Calu3 (cell line): ENCODE measurements at regions not wholly inside any gene's neighbourhood (a gene's known extent, or its start where the extent isn't known, plus 50 kb on each side); places are given as distances from the start of the nearest gene placed in this dataset.
A peak's percentile ranks its signal among the peaks of the same experiment; 100 is the strongest.
"Not testable (repeated sequence)": the region's sequence is repeated elsewhere in the genome, so short reads cannot be mapped to it uniquely, and the experiment has no call there.

Source experiments
- BruUV-seq: library from RNA; stranded (reverse); fragments of 400-500 nt; replicated peaks from 2 replicates; lab custom pipeline; 2021; lab: Mats Ljungman, UMichigan
- CTCF ChIA-PET: fragments of 300-600 bp; sonication (Branson Sonifier 250); formaldehyde crosslinking; loops from one replicate; lab custom pipeline; 2022; ENCODE audit warnings: antibody characterized with exemption; lab: Charles Lee
- DNase-seq: peaks from one replicate; pipeline ENCODE4 v3.0.0; 2022
- H3K27ac Mint-ChIP-seq: one replicate; pipeline ENCODE4 v1.8.0; 2022; ENCODE audit warnings: mixed read lengths; ENCODE audit not compliant: unreplicated experiment
- H3K27me3 Mint-ChIP-seq: one replicate; pipeline ENCODE4 v1.8.0; 2022; ENCODE audit warnings: mixed read lengths; ENCODE audit not compliant: unreplicated experiment
- H3K36me3 Mint-ChIP-seq: one replicate; pipeline ENCODE4 v1.8.0; 2022; ENCODE audit warnings: mild to moderate bottlenecking, moderate library complexity, mixed read lengths; ENCODE audit not compliant: insufficient read depth, unreplicated experiment
- H3K4me1 Mint-ChIP-seq: one replicate; pipeline ENCODE4 v1.8.0; 2022; ENCODE audit warnings: mild to moderate bottlenecking, low read depth, mixed read lengths; ENCODE audit not compliant: unreplicated experiment
- H3K4me3 Mint-ChIP-seq: one replicate; pipeline ENCODE4 v1.8.0; 2022; ENCODE audit warnings: mild to moderate bottlenecking, low read depth, moderate library complexity, mixed read lengths; ENCODE audit not compliant: unreplicated experiment
- H3K9me3 Mint-ChIP-seq: one replicate; pipeline ENCODE4 v1.8.0; 2022; ENCODE audit warnings: low read depth, mixed read lengths; ENCODE audit not compliant: unreplicated experiment
- intact Hi-C: fragments of 100-400 bp; cut with micrococcal nuclease; formaldehyde crosslinking; loops from one replicate; pipeline ENCODE4 v1.10.0; 2022; ENCODE audit not compliant: unreplicated experiment
- TF ChIP-seq, protein P1 (sequence below): fragments of 200-600 bp; IDR thresholded peaks from one replicate; pipeline ENCODE4 v1.8.0; 2022; ENCODE audit warnings: antibody characterized with exemption; ENCODE audit not compliant: unreplicated experiment

DNA sequence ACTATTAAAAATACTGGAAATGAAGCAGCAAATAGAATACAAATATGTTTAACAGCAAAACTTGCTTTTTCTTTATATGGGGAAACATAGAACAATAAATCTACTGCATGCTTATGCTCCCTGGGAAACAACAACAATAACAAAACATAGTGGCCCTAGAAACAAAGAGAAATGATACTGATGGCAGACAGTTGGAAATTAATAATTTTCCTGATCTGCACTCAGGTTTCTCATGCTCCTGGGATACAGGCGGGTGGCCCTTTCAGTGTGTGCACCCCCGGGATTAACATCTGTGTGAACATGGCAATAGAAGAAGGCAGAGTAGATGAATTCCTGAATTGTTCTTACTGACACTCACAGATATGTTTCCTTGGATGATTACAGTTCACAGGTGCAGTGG, 209.2 kb upstream of the TBX18 start:
- BruUV-seq: no TSS peak
- H3K4me1 Mint-ChIP-seq: no peaks in the 10 kb centered on the region
- no peaks in the 10 kb centered on the region for H3K9me3 Mint-ChIP-seq
- CTCF ChIA-PET: no interaction called here
- no peaks in the 10 kb centered on the region for H3K27me3 Mint-ChIP-seq
- H3K27ac Mint-ChIP-seq: no peak overlapping the region
- no peak for DNase-seq
- no peak overlapping the region for H3K4me3 Mint-ChIP-seq
- TF ChIP-seq, protein P1, sequence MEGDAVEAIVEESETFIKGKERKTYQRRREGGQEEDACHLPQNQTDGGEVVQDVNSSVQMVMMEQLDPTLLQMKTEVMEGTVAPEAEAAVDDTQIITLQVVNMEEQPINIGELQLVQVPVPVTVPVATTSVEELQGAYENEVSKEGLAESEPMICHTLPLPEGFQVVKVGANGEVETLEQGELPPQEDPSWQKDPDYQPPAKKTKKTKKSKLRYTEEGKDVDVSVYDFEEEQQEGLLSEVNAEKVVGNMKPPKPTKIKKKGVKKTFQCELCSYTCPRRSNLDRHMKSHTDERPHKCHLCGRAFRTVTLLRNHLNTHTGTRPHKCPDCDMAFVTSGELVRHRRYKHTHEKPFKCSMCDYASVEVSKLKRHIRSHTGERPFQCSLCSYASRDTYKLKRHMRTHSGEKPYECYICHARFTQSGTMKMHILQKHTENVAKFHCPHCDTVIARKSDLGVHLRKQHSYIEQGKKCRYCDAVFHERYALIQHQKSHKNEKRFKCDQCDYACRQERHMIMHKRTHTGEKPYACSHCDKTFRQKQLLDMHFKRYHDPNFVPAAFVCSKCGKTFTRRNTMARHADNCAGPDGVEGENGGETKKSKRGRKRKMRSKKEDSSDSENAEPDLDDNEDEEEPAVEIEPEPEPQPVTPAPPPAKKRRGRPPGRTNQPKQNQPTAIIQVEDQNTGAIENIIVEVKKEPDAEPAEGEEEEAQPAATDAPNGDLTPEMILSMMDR: no peak
- intact Hi-C loops: no loop called here
- no peaks in the 10 kb centered on the region for H3K36me3 Mint-ChIP-seq

DNA sequence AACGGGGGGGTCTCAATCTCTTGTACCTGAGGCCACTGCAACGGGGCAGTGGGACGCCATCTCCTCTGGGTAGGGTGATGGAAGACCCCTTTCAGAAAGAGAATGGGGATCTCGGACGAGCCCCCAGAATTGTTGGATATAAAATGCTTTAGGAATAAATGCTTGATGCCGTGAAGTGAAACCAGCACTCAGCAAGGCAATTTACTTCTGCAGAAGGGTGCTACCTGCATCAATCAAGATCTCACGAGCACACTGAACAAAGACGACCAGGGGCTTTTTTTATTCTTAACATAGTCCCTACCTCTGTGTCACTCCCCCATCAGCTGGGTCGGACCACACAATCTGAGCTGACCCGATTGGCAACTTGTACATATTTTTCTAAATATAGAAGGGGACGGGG, 203.6 kb upstream of the TBX18 start:
- Mint-ChIP-seq H3K27ac (no peak overlapping the region), H3K4me3 (no peak overlapping the region)

DNA sequence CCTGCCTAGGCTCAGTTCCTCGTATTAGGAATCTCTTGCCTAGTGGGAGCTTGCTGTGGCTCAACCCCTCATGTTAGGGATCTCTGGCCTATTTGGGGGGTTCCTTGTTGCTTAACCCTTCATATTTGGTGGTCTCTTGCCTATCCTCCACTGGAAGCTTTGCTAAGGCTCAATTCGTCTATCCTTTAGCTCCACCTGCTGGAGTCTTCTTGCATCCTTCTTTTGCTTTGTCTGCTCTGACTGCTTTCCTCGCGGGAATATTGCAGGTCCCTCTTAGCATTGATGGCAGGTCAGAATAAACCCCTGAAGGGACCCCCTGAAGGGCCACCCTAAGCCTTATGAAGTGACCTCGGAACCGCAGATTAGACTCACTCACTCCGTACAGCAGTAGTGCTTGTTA, 203.0 kb upstream of the TBX18 start:
- no peaks in the 10 kb centered on the region for H3K36me3 Mint-ChIP-seq
- DNase-seq: peak; percentile 9
- TF ChIP-seq, protein P1: peak; percentile 23
- H3K27me3 Mint-ChIP-seq: peaks cover 27% of the 10 kb centered on the region
- no peaks in the 10 kb centered on the region for H3K4me1 Mint-ChIP-seq
- no peak overlapping the region for H3K4me3 Mint-ChIP-seq
- no peaks in the 10 kb centered on the region for H3K9me3 Mint-ChIP-seq
- BruUV-seq: no TSS peak
- H3K27ac Mint-ChIP-seq: no peak overlapping the region
- CTCF ChIA-PET: no interaction called here
- intact Hi-C loops: loop anchor here (10.0 kb wide), 1 partner anchor 543 kb away; no protein-coding TSS in a partner anchor

More for the DNA sequence above, 203.6 kb upstream of the TBX18 start:
- no TSS peak for BruUV-seq
- TF ChIP-seq, protein P1: no peak
- H3K9me3 Mint-ChIP-seq: no peaks in the 10 kb centered on the region
- peaks cover 21% of the 10 kb centered on the region for H3K27me3 Mint-ChIP-seq
- no peaks in the 10 kb centered on the region for H3K4me1 Mint-ChIP-seq
- intact Hi-C loops: loop anchor here (10.0 kb wide), 1 partner anchor 543 kb away; no protein-coding TSS in a partner anchor
- DNase-seq: no peak
- CTCF ChIA-PET: no interaction called here
- H3K36me3 Mint-ChIP-seq: no peaks in the 10 kb centered on the region

DNA sequence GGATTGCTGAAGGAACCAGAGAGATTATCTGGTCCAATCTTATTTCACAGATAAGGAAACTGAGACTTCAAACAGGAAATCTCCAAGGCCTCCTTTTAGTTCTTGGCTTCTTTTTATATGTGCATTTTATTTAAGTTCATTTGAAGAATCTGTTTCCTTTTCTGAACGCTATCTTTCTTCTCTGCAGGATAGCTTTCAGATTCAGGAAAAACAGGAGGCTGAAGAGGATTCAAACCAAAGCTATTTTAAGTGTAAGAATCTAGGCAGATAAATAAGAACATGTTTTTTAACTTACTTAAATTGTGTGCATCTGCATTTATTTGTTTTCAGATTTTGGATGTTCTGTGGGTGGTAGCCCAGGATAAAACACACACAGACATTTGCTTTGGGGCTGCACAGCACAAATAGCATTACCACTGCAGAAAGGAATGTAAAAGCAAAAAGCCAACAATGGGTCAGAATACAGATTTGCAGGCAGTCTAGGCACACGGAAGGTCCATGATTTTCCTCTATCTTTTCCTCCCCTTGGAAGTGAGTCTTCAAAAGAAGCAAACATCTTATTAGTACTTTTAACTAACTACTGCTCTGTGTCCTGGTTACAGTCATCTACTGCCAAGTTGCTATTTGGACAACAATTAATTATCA, 188.8 kb upstream of the TBX18 start:
- Mint-ChIP-seq H3K4me3 (no peak overlapping the region), H3K36me3 (no peaks in the 10 kb centered on the region), H3K4me1 (no peaks in the 10 kb centered on the region), H3K27ac (no peak overlapping the region), H3K9me3 (peaks cover 5% of the 10 kb centered on the region), H3K27me3 (no peaks in the 10 kb centered on the region)
- intact Hi-C loops: no loop called here
- BruUV-seq: no TSS peak
- CTCF ChIA-PET: no interaction called here
- TF ChIP-seq, protein P1: no peak
- no peak for DNase-seq

DNA sequence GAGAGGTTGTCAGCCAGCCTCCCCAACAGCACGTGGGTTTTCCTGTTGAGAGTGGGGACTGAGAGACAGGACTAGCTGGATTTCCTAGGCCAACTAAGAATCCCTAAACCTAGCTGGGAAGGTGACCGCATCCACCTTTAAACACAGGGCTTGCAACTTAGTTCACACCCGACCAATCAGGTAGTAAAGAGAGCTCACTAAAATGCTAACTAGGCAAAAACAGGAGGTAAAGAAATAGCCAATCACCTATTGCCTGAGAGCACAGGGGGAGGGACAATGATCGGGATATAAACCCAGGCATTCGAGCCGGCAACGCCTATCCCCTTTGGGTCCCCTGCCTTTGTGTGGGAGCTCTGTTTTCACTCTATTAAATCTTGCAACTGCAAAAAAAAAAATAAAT, 180.5 kb upstream of the TBX18 start:
- intact Hi-C loops, H3K4me1 Mint-ChIP-seq, DNase-seq, H3K4me3 Mint-ChIP-seq, H3K9me3 Mint-ChIP-seq, H3K36me3 Mint-ChIP-seq, CTCF ChIA-PET, H3K27ac Mint-ChIP-seq, BruUV-seq: not testable (repeated sequence)
- peaks cover 18% of the 10 kb centered on the region for H3K27me3 Mint-ChIP-seq
